ENCODE measurements at regions not wholly inside any gene's neighbourhood (a gene's known extent, or its start where the extent isn't known, plus 50 kb on each side); places are given as distances from the start of the nearest gene placed in this dataset.

DNA sequence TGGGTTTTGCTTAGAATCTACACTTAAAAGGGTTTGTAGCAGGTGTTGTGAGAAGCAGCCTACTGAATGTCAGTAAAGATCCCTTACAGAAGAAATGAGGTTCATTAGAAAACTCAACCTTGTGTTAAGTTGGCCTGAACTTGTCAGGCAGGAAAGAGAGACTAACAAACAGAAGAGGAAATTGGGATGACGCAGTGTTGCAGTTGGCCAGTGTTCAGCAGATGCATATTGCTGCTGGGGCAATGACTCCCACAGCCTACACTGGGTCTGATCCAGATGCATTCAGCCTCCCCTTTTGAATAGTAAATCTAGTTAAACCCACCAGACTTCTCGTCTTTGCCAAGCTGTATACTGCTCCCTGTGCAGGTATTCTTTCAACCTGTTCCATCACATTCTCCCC, 409.4 kb downstream of the UBE2NL start:
- H3K9ac ChIP-seq (ENCODE audit: extremely low read depth, insufficient read length, low read length), result no peak overlapping the region
- H4K20me1 ChIP-seq (ENCODE audit: control insufficient read depth, insufficient read depth, insufficient read length), result no peaks in the 10 kb centered on the region
- Mint-ChIP-seq H3K4me3 (no peak overlapping the region), H3K4me1 (no peaks in the 10 kb centered on the region), H3K27me3 (ENCODE audit: low read depth) (peaks cover 1% of the 10 kb centered on the region; the same call in 1 of the 2 replicates), H3K36me3 (ENCODE audit: insufficient read depth in 1 of 3, low read depth in 3 of 3) (peaks cover 8 to 16% (median 14%) of the 10 kb centered on the region in 3 experiments; a peak in 6 of 7 replicates), H3K9me3 (peaks cover 74 to 79% of the 10 kb centered on the region in 2 experiments), H3K27ac (no peak overlapping the region)
- H3K18ac ChIP-seq (ENCODE audit: insufficient read length, low read depth, low read length), result no peak overlapping the region
- no peaks in the 10 kb centered on the region; the same call in 1 of the 2 replicates for H3K27me3 ChIP-seq (ENCODE audit: insufficient read depth, low read length)
- H3K56ac ChIP-seq (ENCODE audit: insufficient read length, low read depth, low read length), result no peak overlapping the region
- H4K5ac ChIP-seq (ENCODE audit: insufficient read length, low read depth, low read length), result no peak overlapping the region
- no peak overlapping the region for H4K91ac ChIP-seq (ENCODE audit: insufficient read length, low read depth, low read length)
- H3K27ac ChIP-seq (ENCODE audit: insufficient read length, low read depth, low read length), result no peak overlapping the region
- DNase-seq, result no peak
- H3K14ac ChIP-seq (ENCODE audit: insufficient read depth, low read length), result no peak overlapping the region
- H2BK120ac ChIP-seq (ENCODE audit: low read depth, low read length, poor library complexity, severe bottlenecking), result no peak overlapping the region
- H3T11ph ChIP-seq (ENCODE audit: low read length), result no peak overlapping the region
- TF ChIP-seq, protein P1, sequence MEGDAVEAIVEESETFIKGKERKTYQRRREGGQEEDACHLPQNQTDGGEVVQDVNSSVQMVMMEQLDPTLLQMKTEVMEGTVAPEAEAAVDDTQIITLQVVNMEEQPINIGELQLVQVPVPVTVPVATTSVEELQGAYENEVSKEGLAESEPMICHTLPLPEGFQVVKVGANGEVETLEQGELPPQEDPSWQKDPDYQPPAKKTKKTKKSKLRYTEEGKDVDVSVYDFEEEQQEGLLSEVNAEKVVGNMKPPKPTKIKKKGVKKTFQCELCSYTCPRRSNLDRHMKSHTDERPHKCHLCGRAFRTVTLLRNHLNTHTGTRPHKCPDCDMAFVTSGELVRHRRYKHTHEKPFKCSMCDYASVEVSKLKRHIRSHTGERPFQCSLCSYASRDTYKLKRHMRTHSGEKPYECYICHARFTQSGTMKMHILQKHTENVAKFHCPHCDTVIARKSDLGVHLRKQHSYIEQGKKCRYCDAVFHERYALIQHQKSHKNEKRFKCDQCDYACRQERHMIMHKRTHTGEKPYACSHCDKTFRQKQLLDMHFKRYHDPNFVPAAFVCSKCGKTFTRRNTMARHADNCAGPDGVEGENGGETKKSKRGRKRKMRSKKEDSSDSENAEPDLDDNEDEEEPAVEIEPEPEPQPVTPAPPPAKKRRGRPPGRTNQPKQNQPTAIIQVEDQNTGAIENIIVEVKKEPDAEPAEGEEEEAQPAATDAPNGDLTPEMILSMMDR (conservative IDR thresholded peaks at IDR 0.05), result no peak
- H3K4ac ChIP-seq (ENCODE audit: low read depth, low read length), result no peak overlapping the region
- H3K4me1 ChIP-seq (ENCODE audit: insufficient read depth, low read length), result no peaks in the 10 kb centered on the region
- H2AFZ ChIP-seq (ENCODE audit: low read length), result no peak overlapping the region
- peaks cover 31% of the 10 kb centered on the region for H3K9me3 ChIP-seq (ENCODE audit: control insufficient read depth, low read depth, low read length)
- H3K79me2 ChIP-seq (ENCODE audit: insufficient read depth, low read length), result no peaks in the 10 kb centered on the region
- H4K8ac ChIP-seq (replicated peaks; ENCODE audit: insufficient read length, low read depth, low read length), result no peak overlapping the region
- H2BK15ac ChIP-seq (ENCODE audit: low read depth, low read length), result no peak overlapping the region
- no peak overlapping the region for H3K4me2 ChIP-seq (ENCODE audit: insufficient read depth, insufficient read length, low read length)
- H2AK5ac ChIP-seq (ENCODE audit: insufficient read length, low read length), result no peak overlapping the region
- H3K79me1 ChIP-seq (ENCODE audit: insufficient read depth, low read depth, low read length, poor library complexity, severe bottlenecking), result no peaks in the 10 kb centered on the region
- WGBS (ENCODE audit: extremely low coverage, insufficient read length, low lambda C conversion rate), result no CpG with 5 or more reads among the region's 2 CpGs
- no peak overlapping the region for H2BK20ac ChIP-seq (ENCODE audit: low read depth, low read length, poor library complexity, severe bottlenecking)
- no peak overlapping the region for H2BK5ac ChIP-seq (ENCODE audit: insufficient read length, low read length)
- H3K23ac ChIP-seq (ENCODE audit: insufficient read length, low read depth, low read length), result no peak overlapping the region
- H3K23me2 ChIP-seq (ENCODE audit: insufficient read length, low read depth, low read length, poor library complexity, severe bottlenecking), result no peaks in the 10 kb centered on the region
- no peak overlapping the region for H2BK12ac ChIP-seq (ENCODE audit: insufficient read length, low read depth, low read length)

Data from H9 (cell line).